ENCODE measurements at regions not wholly inside any gene's neighbourhood (a gene's known extent, or its start where the extent isn't known, plus 50 kb on each side); places are given as distances from the start of the nearest gene placed in this dataset.

GRCh38 chr3:23002151-23002550 lies 201.0 kb upstream of the UBE2E2 start:
- no peak for ATAC-seq
- TF ChIP-seq ZNF70 (CRISPR knock-in tag; IDR thresholded peaks at IDR 0.05) (no peak), CSDC2 (CRISPR knock-in tag; IDR thresholded peaks at IDR 0.05) (no peak), CREB5 (CRISPR knock-in tag; IDR thresholded peaks at IDR 0.05; ENCODE audit: low read depth) (no peak), TCF4 (CRISPR knock-in tag; IDR thresholded peaks at IDR 0.05; ENCODE audit: borderline replicate concordance) (no peak)

- ATAC-seq: no peak
- TF ChIP-seq POU6F1 (CRISPR knock-in tag; IDR thresholded peaks at IDR 0.05; ENCODE audit: borderline replicate concordance, low read depth): no peak
- TF ChIP-seq ZFP3 (CRISPR knock-in tag; IDR thresholded peaks at IDR 0.05): no peak
- TF ChIP-seq ZFP30 (CRISPR knock-in tag; IDR thresholded peaks at IDR 0.05): no peak
- TF ChIP-seq ESRRG (CRISPR knock-in tag; IDR thresholded peaks at IDR 0.05): no peak
- TF ChIP-seq, protein P1, sequence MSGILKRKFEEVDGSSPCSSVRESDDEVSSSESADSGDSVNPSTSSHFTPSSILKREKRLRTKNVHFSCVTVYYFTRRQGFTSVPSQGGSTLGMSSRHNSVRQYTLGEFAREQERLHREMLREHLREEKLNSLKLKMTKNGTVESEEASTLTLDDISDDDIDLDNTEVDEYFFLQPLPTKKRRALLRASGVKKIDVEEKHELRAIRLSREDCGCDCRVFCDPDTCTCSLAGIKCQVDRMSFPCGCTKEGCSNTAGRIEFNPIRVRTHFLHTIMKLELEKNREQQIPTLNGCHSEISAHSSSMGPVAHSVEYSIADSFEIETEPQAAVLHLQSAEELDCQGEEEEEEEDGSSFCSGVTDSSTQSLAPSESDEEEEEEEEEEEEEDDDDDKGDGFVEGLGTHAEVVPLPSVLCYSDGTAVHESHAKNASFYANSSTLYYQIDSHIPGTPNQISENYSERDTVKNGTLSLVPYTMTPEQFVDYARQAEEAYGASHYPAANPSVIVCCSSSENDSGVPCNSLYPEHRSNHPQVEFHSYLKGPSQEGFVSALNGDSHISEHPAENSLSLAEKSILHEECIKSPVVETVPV (CRISPR knock-in tag; IDR thresholded peaks at IDR 0.05): no peak
- no peak for TF ChIP-seq SNAI2 (CRISPR knock-in tag; IDR thresholded peaks at IDR 0.05)
Observed at GRCh38 chr3:23002836-23003732, 200.0 kb upstream of the UBE2E2 start.

DNA sequence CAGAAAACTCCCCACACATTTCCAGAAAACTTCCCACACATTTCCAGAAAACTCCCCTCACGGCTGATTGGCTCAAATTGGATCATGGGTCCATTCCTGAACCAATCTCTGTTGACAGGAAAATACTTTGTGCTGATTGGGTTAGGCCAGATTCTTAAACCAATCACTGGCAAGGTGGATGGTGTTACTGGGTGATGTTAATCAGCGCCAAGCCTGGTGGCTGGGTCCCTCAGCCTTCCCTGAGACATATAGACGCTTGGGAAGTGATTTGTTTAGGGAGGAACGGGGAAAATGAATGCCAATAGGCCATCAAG lies 199.4 kb upstream of the UBE2E2 start:
- no peak for TF ChIP-seq ZFP30 (CRISPR knock-in tag; IDR thresholded peaks at IDR 0.05)
- no peak for TF ChIP-seq ESRRG (CRISPR knock-in tag; IDR thresholded peaks at IDR 0.05)
- TF ChIP-seq TSHZ2 (CRISPR knock-in tag; IDR thresholded peaks at IDR 0.05): no peak
- TF ChIP-seq ZNF8 (CRISPR knock-in tag; IDR thresholded peaks at IDR 0.05): no peak
- TF ChIP-seq ZC3H10 (CRISPR knock-in tag; IDR thresholded peaks at IDR 0.05): no peak
- no peak for TF ChIP-seq TOX (CRISPR knock-in tag; IDR thresholded peaks at IDR 0.05; ENCODE audit: borderline replicate concordance)
- no peak for TF ChIP-seq SNAI2 (CRISPR knock-in tag; IDR thresholded peaks at IDR 0.05)
- no peak for TF ChIP-seq ARNTL (CRISPR knock-in tag; IDR thresholded peaks at IDR 0.05; ENCODE audit: borderline replicate concordance, low read depth)
- TF ChIP-seq ISL1 (CRISPR knock-in tag; IDR thresholded peaks at IDR 0.05): no peak
- TF ChIP-seq, protein P1 (CRISPR knock-in tag; IDR thresholded peaks at IDR 0.05): no peak
- no peak for TF ChIP-seq OSR1 (CRISPR knock-in tag; IDR thresholded peaks at IDR 0.05)
- TF ChIP-seq RARB (CRISPR knock-in tag; IDR thresholded peaks at IDR 0.05): no peak
- no peak for TF ChIP-seq ZNF70 (CRISPR knock-in tag; IDR thresholded peaks at IDR 0.05)
- TF ChIP-seq ZFP3 (CRISPR knock-in tag; IDR thresholded peaks at IDR 0.05): no peak
- no peak for TF ChIP-seq TCF4 (CRISPR knock-in tag; IDR thresholded peaks at IDR 0.05; ENCODE audit: borderline replicate concordance)
- no peak for TF ChIP-seq ZNF565 (CRISPR knock-in tag; conservative IDR thresholded peaks at IDR 0.05; ENCODE audit: low read depth)
- no peak for TF ChIP-seq CREB5 (CRISPR knock-in tag; IDR thresholded peaks at IDR 0.05; ENCODE audit: low read depth)
- no peak for TF ChIP-seq CSDC2 (CRISPR knock-in tag; IDR thresholded peaks at IDR 0.05)
- TF ChIP-seq BACH2 (CRISPR knock-in tag; IDR thresholded peaks at IDR 0.05; ENCODE audit: borderline replicate concordance): no peak
- no peak for TF ChIP-seq GLIS3 (CRISPR knock-in tag; IDR thresholded peaks at IDR 0.05)
- no peak for ATAC-seq

Data from SK-N-SH treated with all-trans-retinoic acid at 6 μM for 48 hours (cell line).